ENCODE measurements at regions not wholly inside any gene's neighbourhood (a gene's known extent, or its start where the extent isn't known, plus 50 kb on each side); places are given as distances from the start of the nearest gene placed in this dataset.

DNA sequence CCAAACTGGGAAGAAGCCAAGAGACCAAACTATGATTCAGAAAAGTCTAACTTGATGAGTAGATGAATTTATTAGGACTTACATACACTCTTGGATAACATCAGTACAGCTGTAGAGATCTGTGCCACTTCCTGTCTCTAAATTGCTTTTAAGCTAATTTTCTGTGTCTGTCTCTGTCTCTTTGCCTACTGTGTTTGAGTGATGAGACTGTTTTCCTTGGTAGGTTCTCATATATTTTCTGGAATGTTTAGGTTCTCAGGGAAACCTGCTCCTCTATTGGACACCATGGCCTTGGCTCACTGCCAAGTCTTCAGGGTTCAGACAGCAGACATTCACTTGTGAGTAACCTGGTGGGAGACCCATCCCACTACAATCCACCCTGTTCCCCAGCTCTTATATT lies 103.5 kb upstream of the KIF2B start:
- Histone ChIP-seq H3K36me3 (ENCODE audit: control insufficient read depth, insufficient read depth, low read length) (no peaks in the 10 kb centered on the region), H3K9me3 (ENCODE audit: control insufficient read depth, low read length) (no peaks in the 10 kb centered on the region), H3K4me1 (ENCODE audit: control insufficient read depth, insufficient read depth, low read length, poor library complexity, severe bottlenecking) (no peaks in the 10 kb centered on the region), H3K27ac (ENCODE audit: low read depth, low read length, severe bottlenecking) (no peak overlapping the region), H3K4me3 (ENCODE audit: extremely low read depth, insufficient read depth, low read length, poor library complexity, severe bottlenecking) (no peak overlapping the region)

GRCh38 chr17:53707566-53707965 lies 115.2 kb upstream of the KIF2B start:
- no peaks in the 10 kb centered on the region for H3K36me3 ChIP-seq (ENCODE audit: control insufficient read depth, insufficient read depth, low read length)
- no peaks in the 10 kb centered on the region for H3K4me1 ChIP-seq (ENCODE audit: control insufficient read depth, insufficient read depth, low read length, poor library complexity, severe bottlenecking)
- no peaks in the 10 kb centered on the region for H3K9me3 ChIP-seq (ENCODE audit: control insufficient read depth, low read length)
- WGBS, 2 experiments (ENCODE audit: insufficient coverage in 2 of 2) = 87 to 90% methylated on average over 4 of the region's 4 CpGs
- no peak overlapping the region for H3K4me3 ChIP-seq (ENCODE audit: extremely low read depth, insufficient read depth, low read length, poor library complexity, severe bottlenecking)
- H3K27ac ChIP-seq (ENCODE audit: low read depth, low read length, severe bottlenecking) = no peak overlapping the region

DNA sequence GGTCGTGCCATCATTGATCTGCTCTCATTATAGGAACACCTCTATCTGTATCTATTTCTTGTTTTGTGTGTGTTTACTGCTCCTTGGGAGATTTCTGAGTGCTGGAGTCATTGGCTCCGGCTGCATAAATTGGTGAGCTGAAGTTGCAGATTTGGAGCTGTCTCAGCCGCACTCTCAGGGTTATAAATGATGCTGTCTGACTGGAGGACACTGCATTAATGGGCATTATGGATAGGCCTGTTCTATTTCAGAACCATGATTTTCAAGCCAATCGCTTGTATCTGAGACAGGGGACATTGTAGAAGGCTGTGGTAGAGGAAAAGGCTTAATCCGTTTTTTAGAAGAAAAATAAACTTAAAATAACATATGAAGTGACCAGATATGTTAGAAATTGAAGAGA lies 126.4 kb upstream of the KIF2B start:
- no peaks in the 10 kb centered on the region for H3K4me1 ChIP-seq (ENCODE audit: control insufficient read depth, insufficient read depth, low read length, poor library complexity, severe bottlenecking)
- H3K4me3 ChIP-seq (ENCODE audit: extremely low read depth, insufficient read depth, low read length, poor library complexity, severe bottlenecking) = no peak overlapping the region
- H3K27ac ChIP-seq (ENCODE audit: low read depth, low read length, severe bottlenecking) = no peak overlapping the region
- H3K36me3 ChIP-seq (ENCODE audit: control insufficient read depth, insufficient read depth, low read length) = no peaks in the 10 kb centered on the region
- no peaks in the 10 kb centered on the region for H3K9me3 ChIP-seq (ENCODE audit: control insufficient read depth, low read length)
- 87 to 94% methylated on average over 2 of the region's 5 CpGs for WGBS, 2 experiments (ENCODE audit: insufficient coverage in 2 of 2)

DNA sequence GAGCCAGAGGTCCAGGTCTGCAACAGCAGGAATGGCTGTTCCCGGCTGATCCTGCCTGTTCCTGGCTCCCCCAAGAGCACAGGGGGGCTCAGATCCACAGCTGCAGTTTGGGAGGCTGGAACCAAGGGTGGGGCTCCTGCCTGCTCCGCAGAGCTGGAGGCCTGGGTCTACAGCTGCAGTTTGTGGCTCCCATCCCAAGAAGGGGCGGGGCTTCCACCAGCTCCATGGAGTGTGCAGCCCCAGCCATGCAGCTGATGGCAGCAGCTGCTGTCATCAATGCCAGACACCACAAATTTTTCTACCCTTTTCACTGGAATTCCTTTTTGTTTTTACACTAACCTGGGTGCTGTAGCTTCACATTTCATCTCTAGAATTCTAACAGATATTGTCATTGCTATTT lies 135.4 kb upstream of the KIF2B start:
- no peaks in the 10 kb centered on the region for H3K9me3 ChIP-seq (ENCODE audit: control insufficient read depth, low read length)
- 81 to 94% methylated on average over 2 of the region's 3 CpGs for WGBS, 2 experiments (ENCODE audit: insufficient coverage in 2 of 2)
- no peak overlapping the region for H3K27ac ChIP-seq (ENCODE audit: low read depth, low read length, severe bottlenecking)
- no peak overlapping the region for H3K4me3 ChIP-seq (ENCODE audit: extremely low read depth, insufficient read depth, low read length, poor library complexity, severe bottlenecking)
- H3K4me1 ChIP-seq (ENCODE audit: control insufficient read depth, insufficient read depth, low read length, poor library complexity, severe bottlenecking) = no peaks in the 10 kb centered on the region
- no peaks in the 10 kb centered on the region for H3K36me3 ChIP-seq (ENCODE audit: control insufficient read depth, insufficient read depth, low read length)

- 80% methylated on average over 1 of the region's 1 CpG; no CpG with 5 or more reads in 1 of the 2 experiments for WGBS, 2 experiments (ENCODE audit: insufficient coverage in 2 of 2)
- Histone ChIP-seq H3K27ac (ENCODE audit: low read depth, low read length, severe bottlenecking) (no peak overlapping the region), H3K9me3 (ENCODE audit: control insufficient read depth, low read length) (no peaks in the 10 kb centered on the region), H3K36me3 (ENCODE audit: control insufficient read depth, insufficient read depth, low read length) (no peaks in the 10 kb centered on the region), H3K4me3 (ENCODE audit: extremely low read depth, insufficient read depth, low read length, poor library complexity, severe bottlenecking) (no peak overlapping the region), H3K4me1 (ENCODE audit: control insufficient read depth, insufficient read depth, low read length, poor library complexity, severe bottlenecking) (no peaks in the 10 kb centered on the region)
Observed at GRCh38 chr17:53680745-53681144, 142.0 kb upstream of the KIF2B start.

DNA sequence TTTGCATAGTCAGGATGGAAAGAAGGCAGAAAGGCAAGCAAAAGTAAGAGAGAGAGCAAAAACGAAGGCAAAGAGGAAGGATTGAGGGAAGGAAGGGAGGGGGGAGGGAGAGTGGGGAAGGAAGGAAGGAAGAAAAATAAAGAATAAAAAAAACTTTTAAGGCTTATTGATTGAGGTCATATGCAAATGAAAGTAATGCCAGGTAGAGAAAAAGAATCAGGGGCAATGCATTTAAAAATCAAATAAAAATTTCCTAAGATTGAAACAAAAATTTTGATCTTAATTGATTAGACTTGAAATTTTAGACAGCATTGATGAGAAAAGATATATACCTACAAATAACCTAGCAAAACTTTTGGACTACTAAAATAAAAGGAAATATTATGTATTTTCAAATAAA lies 153.9 kb upstream of the KIF2B start:
- WGBS, 2 experiments (ENCODE audit: insufficient coverage in 2 of 2) = 79 to 86% methylated on average over 1 of the region's 1 CpG
- Histone ChIP-seq H3K36me3 (ENCODE audit: control insufficient read depth, insufficient read depth, low read length) (no peaks in the 10 kb centered on the region), H3K4me1 (ENCODE audit: control insufficient read depth, insufficient read depth, low read length, poor library complexity, severe bottlenecking) (no peaks in the 10 kb centered on the region), H3K27ac (ENCODE audit: low read depth, low read length, severe bottlenecking) (no peak overlapping the region), H3K9me3 (ENCODE audit: control insufficient read depth, low read length) (peaks cover 7% of the 10 kb centered on the region), H3K4me3 (ENCODE audit: extremely low read depth, insufficient read depth, low read length, poor library complexity, severe bottlenecking) (no peak overlapping the region)

DNA sequence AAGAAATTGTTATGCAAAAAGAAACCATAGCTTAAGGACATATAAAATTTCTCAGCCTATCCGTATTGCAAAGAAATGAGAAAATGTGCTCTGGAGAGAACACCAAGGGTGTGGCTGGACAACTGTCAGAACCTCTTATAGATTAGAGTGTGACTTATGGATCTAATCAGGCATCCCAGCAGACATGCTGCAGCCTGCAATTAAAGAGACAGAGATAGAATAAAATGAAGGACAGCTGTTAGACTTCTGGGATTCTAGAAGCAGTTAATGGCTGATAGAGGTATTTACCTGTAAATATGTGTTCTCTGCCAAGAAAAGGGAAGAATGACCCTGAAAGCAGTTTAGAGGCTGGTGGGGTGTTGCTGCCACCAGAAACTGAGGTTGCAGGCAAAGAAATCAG lies 160.1 kb upstream of the KIF2B start:
- no peaks in the 10 kb centered on the region for H3K36me3 ChIP-seq (ENCODE audit: control insufficient read depth, insufficient read depth, low read length)
- H3K9me3 ChIP-seq (ENCODE audit: control insufficient read depth, low read length) = peaks cover 4% of the 10 kb centered on the region
- H3K27ac ChIP-seq (ENCODE audit: low read depth, low read length, severe bottlenecking) = no peak overlapping the region
- 100% methylated on average over 1 of the region's 1 CpG; no CpG with 5 or more reads in 1 of the 2 experiments for WGBS, 2 experiments (ENCODE audit: insufficient coverage in 2 of 2)
- no peak overlapping the region for H3K4me3 ChIP-seq (ENCODE audit: extremely low read depth, insufficient read depth, low read length, poor library complexity, severe bottlenecking)
- no peaks in the 10 kb centered on the region for H3K4me1 ChIP-seq (ENCODE audit: control insufficient read depth, insufficient read depth, low read length, poor library complexity, severe bottlenecking)

GRCh38 chr17:53659181-53659580 lies 163.5 kb upstream of the KIF2B start:
- Histone ChIP-seq H3K4me3 (ENCODE audit: extremely low read depth, insufficient read depth, low read length, poor library complexity, severe bottlenecking) (no peak overlapping the region), H3K36me3 (ENCODE audit: control insufficient read depth, insufficient read depth, low read length) (no peaks in the 10 kb centered on the region), H3K27ac (ENCODE audit: low read depth, low read length, severe bottlenecking) (no peak overlapping the region), H3K9me3 (ENCODE audit: control insufficient read depth, low read length) (no peaks in the 10 kb centered on the region), H3K4me1 (ENCODE audit: control insufficient read depth, insufficient read depth, low read length, poor library complexity, severe bottlenecking) (no peaks in the 10 kb centered on the region)
- 80 to 100% methylated on average over 1 of the region's 1 CpG for WGBS, 2 experiments (ENCODE audit: insufficient coverage in 2 of 2)

DNA sequence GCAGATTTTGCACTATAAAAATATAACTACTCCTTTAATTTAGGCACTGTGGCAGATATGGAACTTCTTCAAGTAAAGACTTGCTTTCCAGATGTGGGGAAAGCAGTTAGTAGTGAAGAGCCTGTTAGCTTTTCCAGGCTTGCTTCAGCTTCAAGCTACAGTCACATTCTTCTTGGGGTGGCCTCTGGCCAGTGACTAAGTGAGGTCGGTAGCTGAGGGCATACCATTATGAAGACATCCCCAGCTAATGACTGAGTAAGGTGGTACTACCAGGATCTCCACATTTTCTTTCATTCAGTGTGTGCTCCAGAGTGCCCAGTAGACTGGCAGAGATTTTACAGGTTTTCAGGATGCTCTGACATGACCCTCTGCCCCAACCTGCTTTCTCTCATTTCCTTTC lies 167.1 kb upstream of the KIF2B start:
- Histone ChIP-seq H3K27ac (ENCODE audit: low read depth, low read length, severe bottlenecking) (no peak overlapping the region), H3K4me3 (ENCODE audit: extremely low read depth, insufficient read depth, low read length, poor library complexity, severe bottlenecking) (no peak overlapping the region), H3K9me3 (ENCODE audit: control insufficient read depth, low read length) (no peaks in the 10 kb centered on the region), H3K36me3 (ENCODE audit: control insufficient read depth, insufficient read depth, low read length) (no peaks in the 10 kb centered on the region), H3K4me1 (ENCODE audit: control insufficient read depth, insufficient read depth, low read length, poor library complexity, severe bottlenecking) (no peaks in the 10 kb centered on the region)
- WGBS, 2 experiments (ENCODE audit: insufficient coverage in 2 of 2) = 80% methylated on average over 1 of the region's 1 CpG; no CpG with 5 or more reads in 1 of the 2 experiments

- Histone ChIP-seq H3K27ac (ENCODE audit: low read depth, low read length, severe bottlenecking) (no peak overlapping the region), H3K4me3 (ENCODE audit: extremely low read depth, insufficient read depth, low read length, poor library complexity, severe bottlenecking) (no peak overlapping the region), H3K4me1 (ENCODE audit: control insufficient read depth, insufficient read depth, low read length, poor library complexity, severe bottlenecking) (no peaks in the 10 kb centered on the region), H3K36me3 (ENCODE audit: control insufficient read depth, insufficient read depth, low read length) (no peaks in the 10 kb centered on the region), H3K9me3 (ENCODE audit: control insufficient read depth, low read length) (no peaks in the 10 kb centered on the region)
- WGBS, 2 experiments (ENCODE audit: insufficient coverage in 2 of 2) = 86 to 100% methylated on average over 1 of the region's 1 CpG
Observed at GRCh38 chr17:53649201-53649600, 173.5 kb upstream of the KIF2B start.

GRCh38 chr17:53646835-53647234 lies 175.9 kb upstream of the KIF2B start:
- Histone ChIP-seq H3K4me1 (ENCODE audit: control insufficient read depth, insufficient read depth, low read length, poor library complexity, severe bottlenecking) (no peaks in the 10 kb centered on the region), H3K27ac (ENCODE audit: low read depth, low read length, severe bottlenecking) (no peak overlapping the region), H3K4me3 (ENCODE audit: extremely low read depth, insufficient read depth, low read length, poor library complexity, severe bottlenecking) (no peak overlapping the region), H3K9me3 (ENCODE audit: control insufficient read depth, low read length) (no peaks in the 10 kb centered on the region), H3K36me3 (ENCODE audit: control insufficient read depth, insufficient read depth, low read length) (no peaks in the 10 kb centered on the region)
- no CpG with 5 or more reads among the region's 2 CpGs for WGBS, 2 experiments (ENCODE audit: insufficient coverage in 2 of 2)

GRCh38 chr17:53640808-53641207 lies 181.9 kb upstream of the KIF2B start:
- 100% methylated on average over 1 of the region's 1 CpG; no CpG with 5 or more reads in 1 of the 2 experiments for WGBS, 2 experiments (ENCODE audit: insufficient coverage in 2 of 2)
- Histone ChIP-seq H3K27ac (ENCODE audit: low read depth, low read length, severe bottlenecking) (no peak overlapping the region), H3K4me3 (ENCODE audit: extremely low read depth, insufficient read depth, low read length, poor library complexity, severe bottlenecking) (no peak overlapping the region), H3K4me1 (ENCODE audit: control insufficient read depth, insufficient read depth, low read length, poor library complexity, severe bottlenecking) (no peaks in the 10 kb centered on the region), H3K9me3 (ENCODE audit: control insufficient read depth, low read length) (no peaks in the 10 kb centered on the region), H3K36me3 (ENCODE audit: control insufficient read depth, insufficient read depth, low read length) (no peaks in the 10 kb centered on the region)
